Central memory CD8-positive, alpha-beta T cell (primary cell): ENCODE measurements at regions not wholly inside any gene's neighbourhood (a gene's known extent, or its start where the extent isn't known, plus 50 kb on each side); places are given as distances from the start of the nearest gene placed in this dataset.
"Not testable (repeated sequence)": the region's sequence is repeated elsewhere in the genome, so short reads cannot be mapped to it uniquely, and the experiment has no call there.

Experiments used
- ATAC-seq: fragments of 150-1000 bp; cut with Tn5 transposase; replicated peaks from 2 replicates; pipeline ENCODE4 v1.10.0; 2022; ENCODE audit warnings: mild to moderate bottlenecking, moderate FRiP score, moderate number of reproducible peaks; ENCODE audit not compliant: poor library complexity, severe bottlenecking; ENCODE audit errors: extremely low read depth
- DNase-seq, 2 donors: peaks; one replicate each; pipeline ENCODE4 v3.0.0; 2021; ENCODE audit warnings: low spot score in 2 of 2
- H3K27ac Mint-ChIP-seq: one replicate; pipeline ENCODE4 v1.8.0; 2022; ENCODE audit warnings: low read depth, mild to moderate bottlenecking, moderate library complexity, mixed read lengths
- H3K27me3 Mint-ChIP-seq: one replicate; pipeline ENCODE4 v1.8.0; 2022; ENCODE audit warnings: mixed read lengths
- H3K36me3 Mint-ChIP-seq: one replicate; pipeline ENCODE4 v1.8.0; 2022; ENCODE audit warnings: mild to moderate bottlenecking, moderate library complexity, mixed read lengths; ENCODE audit not compliant: insufficient read depth
- H3K4me1 Mint-ChIP-seq: one replicate; pipeline ENCODE4 v1.8.0; 2022; ENCODE audit warnings: mixed read lengths
- H3K4me3 Mint-ChIP-seq: one replicate; pipeline ENCODE4 v1.8.0; 2022; ENCODE audit warnings: mild to moderate bottlenecking, moderate library complexity, mixed read lengths
- H3K9me3 Mint-ChIP-seq: one replicate; pipeline ENCODE4 v1.8.0; 2022; ENCODE audit warnings: mixed read lengths

DNA sequence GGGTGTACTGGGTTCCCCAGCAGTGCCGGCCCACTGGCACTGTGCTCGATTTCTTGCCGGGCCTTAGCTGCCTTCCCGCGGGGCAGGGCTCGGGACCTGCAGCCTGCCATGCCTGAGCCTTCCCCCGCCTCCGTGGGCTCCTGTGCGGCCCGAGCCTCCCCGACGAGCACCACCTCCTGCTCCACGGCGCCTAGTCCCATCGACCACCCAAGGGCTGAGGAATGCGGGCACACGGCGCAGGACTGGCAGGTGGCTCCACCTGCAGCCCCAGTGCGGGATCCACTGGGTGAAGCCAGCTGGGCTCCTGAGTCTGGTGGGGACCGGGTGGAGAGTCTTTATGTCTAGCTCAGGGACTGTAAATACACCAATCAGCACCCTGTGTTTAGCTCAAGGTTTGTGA lies 459.7 kb downstream of the POM121L12 start:
- not testable (repeated sequence) for H3K36me3 Mint-ChIP-seq, H3K4me3 Mint-ChIP-seq, ATAC-seq, H3K4me1 Mint-ChIP-seq, DNase-seq, H3K27me3 Mint-ChIP-seq, H3K27ac Mint-ChIP-seq
- peaks cover 30% of the 10 kb centered on the region for H3K9me3 Mint-ChIP-seq

DNA sequence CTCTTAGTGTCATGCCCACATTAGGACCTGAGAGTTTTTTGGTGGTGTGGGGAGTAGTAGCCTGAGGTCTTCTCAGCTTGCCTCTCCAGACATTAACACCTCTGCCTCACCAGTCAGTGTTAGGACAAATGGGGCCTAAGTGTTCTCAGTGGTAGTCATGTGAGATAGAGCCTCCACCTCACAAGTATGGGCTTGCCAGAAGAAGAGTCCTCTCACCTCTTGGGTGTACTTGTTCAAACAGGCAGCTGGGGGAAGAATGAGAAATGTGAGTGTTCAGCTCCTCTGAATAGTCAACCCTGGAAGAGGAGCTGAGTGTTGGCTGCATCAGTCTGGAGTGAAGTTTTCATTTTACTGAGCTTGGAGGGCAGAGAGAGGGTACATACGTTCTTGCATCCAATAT lies 464.6 kb downstream of the POM121L12 start:
- ATAC-seq (no peak), DNase-seq (no peak)
- Mint-ChIP-seq H3K27me3 (no peaks in the 10 kb centered on the region), H3K4me1 (no peaks in the 10 kb centered on the region), H3K36me3 (peaks cover 2% of the 10 kb centered on the region), H3K27ac (no peak overlapping the region), H3K4me3 (no peak overlapping the region), H3K9me3 (peaks cover 17% of the 10 kb centered on the region)

DNA sequence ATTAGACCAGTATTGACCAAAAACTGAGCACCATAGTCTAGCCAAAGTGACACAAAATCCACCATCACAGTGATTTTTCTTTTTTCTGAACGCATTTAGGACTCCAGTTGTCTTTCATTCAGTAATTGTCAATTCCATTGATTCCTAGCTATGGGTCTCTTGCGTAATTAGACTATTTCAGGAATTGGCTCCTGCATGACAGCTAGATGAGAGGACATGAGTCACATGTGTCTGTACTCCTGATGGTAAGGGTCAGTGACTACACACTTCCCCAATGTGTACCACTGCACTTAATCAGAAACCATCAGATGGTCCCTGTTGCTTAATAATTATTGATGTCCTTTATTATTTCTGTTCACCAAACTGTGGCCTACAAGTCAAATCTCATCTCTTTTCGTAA lies 469.5 kb downstream of the POM121L12 start:
- Mint-ChIP-seq H3K4me3 (no peak overlapping the region), H3K36me3 (no peaks in the 10 kb centered on the region), H3K4me1 (no peaks in the 10 kb centered on the region), H3K9me3 (peaks cover 24% of the 10 kb centered on the region), H3K27me3 (no peaks in the 10 kb centered on the region), H3K27ac (no peak overlapping the region)
- no peak for DNase-seq
- no peak for ATAC-seq

GRCh38 chr7:53518319-53518718 lies 482.9 kb downstream of the POM121L12 start:
- no peak for ATAC-seq
- no peaks in the 10 kb centered on the region for H3K4me1 Mint-ChIP-seq
- peaks cover 25% of the 10 kb centered on the region for H3K9me3 Mint-ChIP-seq

DNA sequence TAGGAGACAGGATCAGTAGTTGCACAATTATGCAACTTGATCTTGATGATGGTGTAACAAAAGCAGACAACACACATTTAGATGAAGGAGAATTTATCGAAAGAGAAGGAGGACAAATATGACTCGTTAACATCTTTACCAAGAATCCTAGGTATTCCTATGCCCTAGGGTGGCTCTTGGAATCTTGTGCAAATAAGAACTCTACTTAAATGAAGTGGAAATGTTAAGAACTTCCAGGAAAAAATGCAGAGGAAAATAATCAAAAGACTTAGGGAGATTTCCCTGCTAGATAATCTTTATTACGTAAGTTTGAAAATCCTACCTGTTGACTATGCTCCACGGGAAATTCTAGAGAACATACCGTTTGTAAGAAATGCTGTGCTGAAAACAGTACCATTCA lies 485.4 kb downstream of the POM121L12 start:
- no peak for ATAC-seq
- Mint-ChIP-seq H3K27ac (no peak overlapping the region), H3K36me3 (no peaks in the 10 kb centered on the region)

More at GRCh38 chr7:53518319-53518718, 482.9 kb downstream of the POM121L12 start:
- no peak for DNase-seq
- no peaks in the 10 kb centered on the region for H3K36me3 Mint-ChIP-seq
- H3K27me3 Mint-ChIP-seq: no peaks in the 10 kb centered on the region
- H3K27ac Mint-ChIP-seq: no peak overlapping the region
- no peak overlapping the region for H3K4me3 Mint-ChIP-seq

GRCh38 chr7:53521638-53522184 lies 486.3 kb downstream of the POM121L12 start:
- peaks cover 11% of the 10 kb centered on the region for H3K9me3 Mint-ChIP-seq
- ATAC-seq: no peak

More for the DNA sequence above, 485.4 kb downstream of the POM121L12 start:
- DNase-seq: no peak
- no peak overlapping the region for H3K4me3 Mint-ChIP-seq
- H3K27me3 Mint-ChIP-seq: no peaks in the 10 kb centered on the region
- H3K9me3 Mint-ChIP-seq: peaks cover 18% of the 10 kb centered on the region
- no peaks in the 10 kb centered on the region for H3K4me1 Mint-ChIP-seq

GRCh38 chr7:53539558-53539957 lies 504.1 kb downstream of the POM121L12 start:
- Mint-ChIP-seq H3K27me3 (no peaks in the 10 kb centered on the region), H3K4me3 (no peak overlapping the region), H3K9me3 (peaks cover 28% of the 10 kb centered on the region), H3K4me1 (no peaks in the 10 kb centered on the region), H3K36me3 (peaks cover 1% of the 10 kb centered on the region), H3K27ac (no peak overlapping the region)
- no peak for DNase-seq
- ATAC-seq: no peak

More at GRCh38 chr7:53521638-53522184, 486.3 kb downstream of the POM121L12 start:
- Mint-ChIP-seq H3K36me3 (no peaks in the 10 kb centered on the region), H3K27me3 (no peaks in the 10 kb centered on the region), H3K4me1 (no peaks in the 10 kb centered on the region), H3K27ac (no peak overlapping the region), H3K4me3 (no peak overlapping the region)
- DNase-seq: no peak

DNA sequence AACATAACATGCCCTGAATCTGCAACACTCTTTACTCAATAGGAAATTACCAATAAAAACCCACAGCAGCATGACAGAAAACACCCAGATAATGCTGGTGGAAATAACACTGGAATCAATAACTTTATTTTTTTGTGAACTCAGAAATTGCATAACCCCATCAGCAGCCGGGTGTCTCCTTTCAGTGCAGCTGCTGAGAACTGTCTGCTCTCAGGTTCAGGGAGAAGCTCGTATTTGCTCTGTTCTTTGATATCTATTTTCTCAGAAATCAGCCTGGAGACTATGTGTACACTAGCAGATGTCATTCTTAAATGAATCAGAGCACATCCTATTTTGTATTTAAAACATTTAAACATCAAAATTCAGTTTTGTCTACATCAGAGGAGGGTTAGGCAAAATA lies 506.0 kb downstream of the POM121L12 start:
- Mint-ChIP-seq H3K4me3 (no peak overlapping the region), H3K27ac (no peak overlapping the region), H3K36me3 (peaks cover 1% of the 10 kb centered on the region), H3K4me1 (no peaks in the 10 kb centered on the region), H3K9me3 (peaks cover 28% of the 10 kb centered on the region), H3K27me3 (no peaks in the 10 kb centered on the region)
- DNase-seq (no peak), ATAC-seq (no peak)

DNA sequence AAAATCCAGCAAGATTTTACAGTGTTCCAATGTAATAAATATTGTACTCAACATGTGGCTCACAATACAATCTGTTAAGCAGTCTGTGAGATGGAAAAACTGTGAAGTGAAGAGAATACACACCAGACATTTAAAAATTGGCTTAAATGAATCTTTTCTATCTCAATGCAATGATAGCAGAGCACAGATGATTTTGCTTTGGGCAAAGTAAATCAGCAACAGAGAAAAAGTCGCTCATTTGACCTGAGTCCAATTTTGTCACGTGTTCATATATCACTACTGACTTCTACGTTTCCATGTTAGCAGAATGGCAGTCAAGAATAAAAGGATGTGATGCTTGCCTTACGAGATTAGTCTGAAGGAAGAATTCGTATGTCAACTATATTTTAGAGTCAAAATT lies 506.7 kb downstream of the POM121L12 start:
- Mint-ChIP-seq H3K9me3 (peaks cover 26% of the 10 kb centered on the region), H3K27ac (no peak overlapping the region), H3K27me3 (no peaks in the 10 kb centered on the region), H3K4me1 (no peaks in the 10 kb centered on the region), H3K36me3 (peaks cover 1% of the 10 kb centered on the region), H3K4me3 (no peak overlapping the region)
- DNase-seq: no peak
- no peak for ATAC-seq
